NB4 (cell line): ENCODE measurements at regions not wholly inside any gene's neighbourhood (a gene's known extent, or its start where the extent isn't known, plus 50 kb on each side); places are given as distances from the start of the nearest gene placed in this dataset.

Experiments used
- TF ChIP-seq, protein P1 (sequence below): IDR thresholded peaks from one replicate; pipeline ENCODE4 v1.5.1; 2012; ENCODE audit warnings: low read depth, low read length
- TF ChIP-seq, protein P2 (sequence below): IDR thresholded peaks from 2 replicates; pipeline ENCODE4 v1.6.1; 2011; ENCODE audit warnings: low read depth, low read length

- TF ChIP-seq, protein P1, sequence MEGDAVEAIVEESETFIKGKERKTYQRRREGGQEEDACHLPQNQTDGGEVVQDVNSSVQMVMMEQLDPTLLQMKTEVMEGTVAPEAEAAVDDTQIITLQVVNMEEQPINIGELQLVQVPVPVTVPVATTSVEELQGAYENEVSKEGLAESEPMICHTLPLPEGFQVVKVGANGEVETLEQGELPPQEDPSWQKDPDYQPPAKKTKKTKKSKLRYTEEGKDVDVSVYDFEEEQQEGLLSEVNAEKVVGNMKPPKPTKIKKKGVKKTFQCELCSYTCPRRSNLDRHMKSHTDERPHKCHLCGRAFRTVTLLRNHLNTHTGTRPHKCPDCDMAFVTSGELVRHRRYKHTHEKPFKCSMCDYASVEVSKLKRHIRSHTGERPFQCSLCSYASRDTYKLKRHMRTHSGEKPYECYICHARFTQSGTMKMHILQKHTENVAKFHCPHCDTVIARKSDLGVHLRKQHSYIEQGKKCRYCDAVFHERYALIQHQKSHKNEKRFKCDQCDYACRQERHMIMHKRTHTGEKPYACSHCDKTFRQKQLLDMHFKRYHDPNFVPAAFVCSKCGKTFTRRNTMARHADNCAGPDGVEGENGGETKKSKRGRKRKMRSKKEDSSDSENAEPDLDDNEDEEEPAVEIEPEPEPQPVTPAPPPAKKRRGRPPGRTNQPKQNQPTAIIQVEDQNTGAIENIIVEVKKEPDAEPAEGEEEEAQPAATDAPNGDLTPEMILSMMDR, result no peak
- TF ChIP-seq, protein P2, sequence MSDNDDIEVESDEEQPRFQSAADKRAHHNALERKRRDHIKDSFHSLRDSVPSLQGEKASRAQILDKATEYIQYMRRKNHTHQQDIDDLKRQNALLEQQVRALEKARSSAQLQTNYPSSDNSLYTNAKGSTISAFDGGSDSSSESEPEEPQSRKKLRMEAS, result no peak
These were observed 83.6 kb upstream of the HSF2 start for GRCh38 chr6:122315842-122316241.
